ENCODE measurements at regions not wholly inside any gene's neighbourhood (a gene's known extent, or its start where the extent isn't known, plus 50 kb on each side); places are given as distances from the start of the nearest gene placed in this dataset.

GRCh38 chr1:232221802-232222499, 408.0 kb downstream of the SIPA1L2 start:
- DNase-seq: no peak
- Histone ChIP-seq H3K9ac (ENCODE audit: low read length) (no peak overlapping the region), H3K27ac (ENCODE audit: low read length) (no peak overlapping the region), H3F3A (ENCODE audit: insufficient read depth, low read length) (no peaks in the 10 kb centered on the region), H3K27me3 (replicated peaks; ENCODE audit: insufficient read depth, low read length) (no peaks in the 10 kb centered on the region), H3K4me3 (ENCODE audit: low read length) (no peak overlapping the region), H3K79me2 (ENCODE audit: low read length) (no peaks in the 10 kb centered on the region), H3K36me3 (replicated peaks; ENCODE audit: insufficient read depth, low read length) (no peaks in the 10 kb centered on the region), H3K9me2 (replicated peaks; ENCODE audit: insufficient read depth, low read length) (no peaks in the 10 kb centered on the region), H3K9me3 (replicated peaks; ENCODE audit: insufficient read depth, low read length) (no peaks in the 10 kb centered on the region), H4K20me1 (ENCODE audit: insufficient read depth, low read length) (no peaks in the 10 kb centered on the region), H3K4me1 (ENCODE audit: low read length) (no peaks in the 10 kb centered on the region), H3K4me2 (ENCODE audit: low read depth, low read length) (no peak overlapping the region), H2AFZ (ENCODE audit: low read length) (no peak overlapping the region)
- TF ChIP-seq, protein P1, sequence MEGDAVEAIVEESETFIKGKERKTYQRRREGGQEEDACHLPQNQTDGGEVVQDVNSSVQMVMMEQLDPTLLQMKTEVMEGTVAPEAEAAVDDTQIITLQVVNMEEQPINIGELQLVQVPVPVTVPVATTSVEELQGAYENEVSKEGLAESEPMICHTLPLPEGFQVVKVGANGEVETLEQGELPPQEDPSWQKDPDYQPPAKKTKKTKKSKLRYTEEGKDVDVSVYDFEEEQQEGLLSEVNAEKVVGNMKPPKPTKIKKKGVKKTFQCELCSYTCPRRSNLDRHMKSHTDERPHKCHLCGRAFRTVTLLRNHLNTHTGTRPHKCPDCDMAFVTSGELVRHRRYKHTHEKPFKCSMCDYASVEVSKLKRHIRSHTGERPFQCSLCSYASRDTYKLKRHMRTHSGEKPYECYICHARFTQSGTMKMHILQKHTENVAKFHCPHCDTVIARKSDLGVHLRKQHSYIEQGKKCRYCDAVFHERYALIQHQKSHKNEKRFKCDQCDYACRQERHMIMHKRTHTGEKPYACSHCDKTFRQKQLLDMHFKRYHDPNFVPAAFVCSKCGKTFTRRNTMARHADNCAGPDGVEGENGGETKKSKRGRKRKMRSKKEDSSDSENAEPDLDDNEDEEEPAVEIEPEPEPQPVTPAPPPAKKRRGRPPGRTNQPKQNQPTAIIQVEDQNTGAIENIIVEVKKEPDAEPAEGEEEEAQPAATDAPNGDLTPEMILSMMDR (IDR thresholded peaks at IDR 0.05; ENCODE audit: low read length): no peak
- TF ChIP-seq EZH2phosphoT487 (IDR thresholded peaks at IDR 0.05; ENCODE audit: low read length): no peak
- no peak for TF ChIP-seq EZH2 (optimal IDR thresholded peaks at IDR 0.05; ENCODE audit: low read depth, low read length)

DNA sequence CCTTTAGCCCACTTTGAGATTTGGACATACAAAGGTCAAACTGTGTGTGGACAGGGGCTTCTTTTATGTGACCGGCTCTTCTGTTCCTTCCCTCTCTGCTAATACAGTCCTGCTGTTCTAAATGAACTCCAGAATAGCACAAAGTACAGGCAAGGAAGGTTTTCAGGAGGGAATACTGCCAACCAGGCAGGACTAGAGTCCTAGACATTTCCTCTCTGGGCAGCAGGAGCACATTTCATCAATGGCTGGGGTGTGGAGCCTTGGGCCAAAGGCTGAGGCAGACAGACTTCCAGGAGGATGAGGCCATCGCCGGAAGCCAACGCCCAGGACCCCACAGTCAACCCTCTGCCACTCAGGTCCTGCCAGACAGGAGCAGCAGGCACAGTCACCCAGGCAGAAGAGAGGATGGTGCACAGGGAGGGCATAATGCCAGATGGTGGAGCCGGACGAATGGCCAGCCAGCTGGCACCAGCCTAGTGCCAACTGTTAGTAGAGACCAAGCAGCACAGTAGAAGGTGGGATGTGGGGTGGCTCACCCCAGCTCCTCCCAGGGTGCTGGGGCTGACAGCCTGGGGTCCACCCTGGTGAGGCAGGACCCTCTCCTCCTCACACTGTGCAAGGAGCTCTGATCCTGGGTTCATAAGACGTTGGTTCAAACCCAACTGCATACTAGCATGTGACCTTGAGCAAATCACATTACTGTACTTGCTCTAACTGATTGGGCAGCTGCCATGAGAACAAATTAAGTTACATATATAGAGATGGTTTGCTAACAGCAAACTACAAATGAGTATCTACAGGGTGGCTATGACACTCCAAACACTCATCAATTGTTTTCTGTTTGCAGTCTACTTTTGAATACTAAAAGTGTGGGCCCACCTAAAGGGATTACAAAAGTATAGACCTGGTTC, 410.7 kb downstream of the SIPA1L2 start:
- no peaks in the 10 kb centered on the region for H3K79me2 ChIP-seq (ENCODE audit: low read length)
- no peaks in the 10 kb centered on the region for H3K9me2 ChIP-seq (replicated peaks; ENCODE audit: insufficient read depth, low read length)
- H4K20me1 ChIP-seq (ENCODE audit: insufficient read depth, low read length): no peaks in the 10 kb centered on the region
- H3K9ac ChIP-seq (ENCODE audit: low read length): no peak overlapping the region
- DNase-seq: no peak
- no peaks in the 10 kb centered on the region for H3K36me3 ChIP-seq (replicated peaks; ENCODE audit: insufficient read depth, low read length)
- H2AFZ ChIP-seq (ENCODE audit: low read length): no peak overlapping the region
- no peak overlapping the region for H3K4me3 ChIP-seq (ENCODE audit: low read length)
- no peak overlapping the region for H3K4me2 ChIP-seq (ENCODE audit: low read depth, low read length)
- no peaks in the 10 kb centered on the region for H3K4me1 ChIP-seq (ENCODE audit: low read length)
- H3K9me3 ChIP-seq (replicated peaks; ENCODE audit: insufficient read depth, low read length): no peaks in the 10 kb centered on the region
- H3K27me3 ChIP-seq (replicated peaks; ENCODE audit: insufficient read depth, low read length): no peaks in the 10 kb centered on the region
- no peaks in the 10 kb centered on the region for H3F3A ChIP-seq (ENCODE audit: insufficient read depth, low read length)
- no peak overlapping the region for H3K27ac ChIP-seq (ENCODE audit: low read length)
- TF ChIP-seq, protein P1 (IDR thresholded peaks at IDR 0.05; ENCODE audit: low read length): no peak
- TF ChIP-seq EZH2phosphoT487 (IDR thresholded peaks at IDR 0.05; ENCODE audit: low read length): no peak
- no peak for TF ChIP-seq EZH2 (optimal IDR thresholded peaks at IDR 0.05; ENCODE audit: low read depth, low read length)

DNA sequence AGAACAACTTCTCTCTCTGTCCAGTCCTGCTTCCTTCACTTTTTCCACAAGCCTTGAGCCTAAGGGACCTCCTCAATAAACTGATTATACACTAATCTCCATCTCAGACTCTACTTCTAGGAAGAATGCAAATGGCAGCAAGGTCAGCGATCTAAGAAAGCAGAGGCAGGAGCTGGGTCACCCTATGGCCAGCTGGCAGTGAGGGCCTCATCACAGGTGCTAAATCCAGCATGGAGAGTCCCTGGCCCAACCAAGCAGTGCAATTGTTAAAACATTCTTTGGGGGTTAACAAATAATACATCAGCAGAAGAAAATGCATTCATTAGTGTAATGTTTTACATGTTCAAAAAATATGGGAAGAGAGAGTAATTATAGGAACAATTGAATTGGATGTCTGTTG, 416.0 kb downstream of the SIPA1L2 start:
- no peaks in the 10 kb centered on the region for H3K4me1 ChIP-seq (ENCODE audit: low read length)
- H3K9me2 ChIP-seq (replicated peaks; ENCODE audit: insufficient read depth, low read length): no peaks in the 10 kb centered on the region

More for the DNA sequence above, 416.0 kb downstream of the SIPA1L2 start:
- H3K36me3 ChIP-seq (replicated peaks; ENCODE audit: insufficient read depth, low read length): no peaks in the 10 kb centered on the region
- no peaks in the 10 kb centered on the region for H3F3A ChIP-seq (ENCODE audit: insufficient read depth, low read length)
- H3K4me3 ChIP-seq (ENCODE audit: low read length): no peak overlapping the region
- H3K9me3 ChIP-seq (replicated peaks; ENCODE audit: insufficient read depth, low read length): no peaks in the 10 kb centered on the region
- no peaks in the 10 kb centered on the region for H3K79me2 ChIP-seq (ENCODE audit: low read length)
- H3K4me2 ChIP-seq (ENCODE audit: low read depth, low read length): no peak overlapping the region
- H2AFZ ChIP-seq (ENCODE audit: low read length): no peak overlapping the region
- no peak overlapping the region for H3K27ac ChIP-seq (ENCODE audit: low read length)
- no peak overlapping the region for H3K9ac ChIP-seq (ENCODE audit: low read length)
- no peaks in the 10 kb centered on the region for H3K27me3 ChIP-seq (replicated peaks; ENCODE audit: insufficient read depth, low read length)
- no peaks in the 10 kb centered on the region for H4K20me1 ChIP-seq (ENCODE audit: insufficient read depth, low read length)
- TF ChIP-seq, protein P1 (IDR thresholded peaks at IDR 0.05; ENCODE audit: low read length): no peak
- no peak for TF ChIP-seq EZH2 (optimal IDR thresholded peaks at IDR 0.05; ENCODE audit: low read depth, low read length)
- no peak for TF ChIP-seq EZH2phosphoT487 (IDR thresholded peaks at IDR 0.05; ENCODE audit: low read length)
- no peak for DNase-seq
